ENCODE measurements at regions not wholly inside any gene's neighbourhood (a gene's known extent, or its start where the extent isn't known, plus 50 kb on each side); places are given as distances from the start of the nearest gene placed in this dataset.

- TF ChIP-seq, protein P1, sequence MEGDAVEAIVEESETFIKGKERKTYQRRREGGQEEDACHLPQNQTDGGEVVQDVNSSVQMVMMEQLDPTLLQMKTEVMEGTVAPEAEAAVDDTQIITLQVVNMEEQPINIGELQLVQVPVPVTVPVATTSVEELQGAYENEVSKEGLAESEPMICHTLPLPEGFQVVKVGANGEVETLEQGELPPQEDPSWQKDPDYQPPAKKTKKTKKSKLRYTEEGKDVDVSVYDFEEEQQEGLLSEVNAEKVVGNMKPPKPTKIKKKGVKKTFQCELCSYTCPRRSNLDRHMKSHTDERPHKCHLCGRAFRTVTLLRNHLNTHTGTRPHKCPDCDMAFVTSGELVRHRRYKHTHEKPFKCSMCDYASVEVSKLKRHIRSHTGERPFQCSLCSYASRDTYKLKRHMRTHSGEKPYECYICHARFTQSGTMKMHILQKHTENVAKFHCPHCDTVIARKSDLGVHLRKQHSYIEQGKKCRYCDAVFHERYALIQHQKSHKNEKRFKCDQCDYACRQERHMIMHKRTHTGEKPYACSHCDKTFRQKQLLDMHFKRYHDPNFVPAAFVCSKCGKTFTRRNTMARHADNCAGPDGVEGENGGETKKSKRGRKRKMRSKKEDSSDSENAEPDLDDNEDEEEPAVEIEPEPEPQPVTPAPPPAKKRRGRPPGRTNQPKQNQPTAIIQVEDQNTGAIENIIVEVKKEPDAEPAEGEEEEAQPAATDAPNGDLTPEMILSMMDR (IDR thresholded peaks at IDR 0.05): no peak
- TF ChIP-seq POLR2A (IDR thresholded peaks at IDR 0.05): no peak
Measured at GRCh38 chr5:89069591-89069990, 186.6 kb upstream of the MEF2C start.
